Skeletal muscle satellite cell (primary cell): ENCODE measurements at regions not wholly inside any gene's neighbourhood (a gene's known extent, or its start where the extent isn't known, plus 50 kb on each side); places are given as distances from the start of the nearest gene placed in this dataset.
A peak's percentile ranks its signal among the peaks of the same experiment; 100 is the strongest.
"Not testable (repeated sequence)": the region's sequence is repeated elsewhere in the genome, so short reads cannot be mapped to it uniquely, and the experiment has no call there.

Experiments used
- H3K27me3 ChIP-seq: 2 replicates; pipeline ENCODE4 v1.7.0; 2013; ENCODE audit warnings: low read length; ENCODE audit not compliant: control insufficient read depth, insufficient read depth
- H3K36me3 ChIP-seq: 2 replicates; pipeline ENCODE4 v1.7.0; 2013; ENCODE audit warnings: mild to moderate bottlenecking, control low read depth, low read length; ENCODE audit not compliant: insufficient read depth
- H3K4me1 ChIP-seq: 2 replicates; pipeline ENCODE4 v1.7.0; 2013; ENCODE audit warnings: low read length; ENCODE audit not compliant: control insufficient read depth, insufficient read depth
- H3K4me2 ChIP-seq: 2 replicates; pipeline ENCODE4 v1.7.0; 2013; ENCODE audit warnings: mild to moderate bottlenecking, low read length
- H3K4me3 ChIP-seq: 2 replicates; pipeline ENCODE4 v1.7.0; 2013; ENCODE audit warnings: low read length
- H3K9ac ChIP-seq: 2 replicates; pipeline ENCODE4 v1.7.0; 2013; ENCODE audit warnings: mild to moderate bottlenecking, low read depth, low read length, moderate library complexity
- H3K9me3 ChIP-seq: replicated peaks from 2 replicates; pipeline ENCODE4 v1.7.0; 2013; ENCODE audit warnings: mild to moderate bottlenecking, control low read depth, low read length

GRCh38 chr17:21505819-21506815, 130.0 kb downstream of the KCNJ12 start:
- no peak overlapping the region for H3K9ac ChIP-seq
- no peak overlapping the region for H3K4me2 ChIP-seq

GRCh38 chr17:21507806-21508205, 131.6 kb downstream of the KCNJ12 start:
- not testable (repeated sequence) for H3K9me3 ChIP-seq, H3K4me3 ChIP-seq, H3K4me2 ChIP-seq, H3K36me3 ChIP-seq, H3K9ac ChIP-seq
- peaks cover 35% of the 10 kb centered on the region for H3K27me3 ChIP-seq
- peaks cover 11% of the 10 kb centered on the region for H3K4me1 ChIP-seq

More at GRCh38 chr17:21505819-21506815, 130.0 kb downstream of the KCNJ12 start:
- H3K9me3 ChIP-seq, result no peaks in the 10 kb centered on the region
- peaks cover 2% of the 10 kb centered on the region for H3K4me1 ChIP-seq
- no peak overlapping the region for H3K4me3 ChIP-seq
- peaks cover 51% of the 10 kb centered on the region for H3K27me3 ChIP-seq
- no peaks in the 10 kb centered on the region for H3K36me3 ChIP-seq

- H3K36me3 ChIP-seq, result no peaks in the 10 kb centered on the region
- no peaks in the 10 kb centered on the region for H3K9me3 ChIP-seq
- peaks cover 33% of the 10 kb centered on the region for H3K27me3 ChIP-seq
- peaks cover 12% of the 10 kb centered on the region for H3K4me1 ChIP-seq
- H3K9ac ChIP-seq, result no peak overlapping the region
- no peak overlapping the region for H3K4me3 ChIP-seq
- no peak overlapping the region for H3K4me2 ChIP-seq
These were observed 132.1 kb downstream of the KCNJ12 start for GRCh38 chr17:21508211-21508610.

- H3K9ac ChIP-seq, H3K4me2 ChIP-seq, H3K9me3 ChIP-seq, H3K4me3 ChIP-seq, H3K36me3 ChIP-seq: not testable (repeated sequence)
- peaks cover 33% of the 10 kb centered on the region for H3K27me3 ChIP-seq
- H3K4me1 ChIP-seq, result peaks cover 12% of the 10 kb centered on the region
These were observed 133.2 kb downstream of the KCNJ12 start for GRCh38 chr17:21509356-21509755.

GRCh38 chr17:21510686-21511362, 134.7 kb downstream of the KCNJ12 start:
- Histone ChIP-seq H3K4me1 (peaks cover 12% of the 10 kb centered on the region), H3K9ac (peak overlapping the region; percentile 78), H3K4me2 (peak overlapping the region; percentile 98)

GRCh38 chr17:21511363-21512195, 135.4 kb downstream of the KCNJ12 start:
- Histone ChIP-seq H3K4me2 (peak overlapping the region; percentile 98), H3K9me3 (no peaks in the 10 kb centered on the region), H3K9ac (peak overlapping the region; percentile 78), H3K36me3 (no peaks in the 10 kb centered on the region), H3K27me3 (peaks cover 29% of the 10 kb centered on the region), H3K4me3 (peak overlapping the region; percentile 72), H3K4me1 (peaks cover 12% of the 10 kb centered on the region)

More at GRCh38 chr17:21510686-21511362, 134.7 kb downstream of the KCNJ12 start:
- H3K9me3 ChIP-seq, result no peaks in the 10 kb centered on the region
- no peaks in the 10 kb centered on the region for H3K36me3 ChIP-seq
- H3K27me3 ChIP-seq, result peaks cover 29% of the 10 kb centered on the region
- peak overlapping the region; percentile 72 for H3K4me3 ChIP-seq

- Histone ChIP-seq H3K36me3 (no peaks in the 10 kb centered on the region), H3K9me3 (no peaks in the 10 kb centered on the region), H3K27me3 (peaks cover 23% of the 10 kb centered on the region), H3K4me1 (peaks cover 12% of the 10 kb centered on the region), H3K4me2 (peak overlapping the region; percentile 83), H3K4me3 (peak overlapping the region; percentile 63), H3K9ac (peak overlapping the region; percentile 74)
These were observed 136.3 kb downstream of the KCNJ12 start for GRCh38 chr17:21512307-21513011.

- Histone ChIP-seq H3K9me3 (no peaks in the 10 kb centered on the region), H3K4me1 (peaks cover 12% of the 10 kb centered on the region), H3K36me3 (no peaks in the 10 kb centered on the region), H3K27me3 (peaks cover 22% of the 10 kb centered on the region), H3K9ac (peak overlapping the region; percentile 74), H3K4me3 (peak overlapping the region; percentile 63), H3K4me2 (peak overlapping the region; percentile 83)
These were observed 136.9 kb downstream of the KCNJ12 start for GRCh38 chr17:21513012-21513570.

GRCh38 chr17:21514567-21514966, 138.4 kb downstream of the KCNJ12 start:
- H3K36me3 ChIP-seq, H3K4me3 ChIP-seq: not testable (repeated sequence)
- H3K27me3 ChIP-seq, result peaks cover 20% of the 10 kb centered on the region

GRCh38 chr17:21517538-21518293, 141.6 kb downstream of the KCNJ12 start:
- Histone ChIP-seq H3K9ac (no peak overlapping the region), H3K9me3 (no peaks in the 10 kb centered on the region), H3K4me1 (peaks cover 2% of the 10 kb centered on the region), H3K4me3 (no peak overlapping the region), H3K27me3 (peaks cover 9% of the 10 kb centered on the region), H3K36me3 (no peaks in the 10 kb centered on the region), H3K4me2 (no peak overlapping the region)

More at GRCh38 chr17:21514567-21514966, 138.4 kb downstream of the KCNJ12 start:
- H3K9ac ChIP-seq, H3K4me2 ChIP-seq, H3K9me3 ChIP-seq: not testable (repeated sequence)
- H3K4me1 ChIP-seq, result peaks cover 12% of the 10 kb centered on the region
